B cell (primary cell): ENCODE measurements at regions not wholly inside any gene's neighbourhood (a gene's known extent, or its start where the extent isn't known, plus 50 kb on each side); places are given as distances from the start of the nearest gene placed in this dataset.

Experiments used
- EZH2 ChIP-seq: IDR thresholded peaks from 2 replicates; pipeline ENCODE4 v1.6.1; 2012; ENCODE audit warnings: borderline replicate concordance, low read depth, mild to moderate bottlenecking, moderate library complexity, low read length; ENCODE audit not compliant: insufficient read depth, poor library complexity, severe bottlenecking
- TF ChIP-seq, protein P1 (sequence below): fragments of 200-600 bp; IDR thresholded peaks from one replicate; pipeline ENCODE4 v1.8.0; 2022; ENCODE audit warnings: antibody characterized with exemption, mild to moderate bottlenecking

DNA sequence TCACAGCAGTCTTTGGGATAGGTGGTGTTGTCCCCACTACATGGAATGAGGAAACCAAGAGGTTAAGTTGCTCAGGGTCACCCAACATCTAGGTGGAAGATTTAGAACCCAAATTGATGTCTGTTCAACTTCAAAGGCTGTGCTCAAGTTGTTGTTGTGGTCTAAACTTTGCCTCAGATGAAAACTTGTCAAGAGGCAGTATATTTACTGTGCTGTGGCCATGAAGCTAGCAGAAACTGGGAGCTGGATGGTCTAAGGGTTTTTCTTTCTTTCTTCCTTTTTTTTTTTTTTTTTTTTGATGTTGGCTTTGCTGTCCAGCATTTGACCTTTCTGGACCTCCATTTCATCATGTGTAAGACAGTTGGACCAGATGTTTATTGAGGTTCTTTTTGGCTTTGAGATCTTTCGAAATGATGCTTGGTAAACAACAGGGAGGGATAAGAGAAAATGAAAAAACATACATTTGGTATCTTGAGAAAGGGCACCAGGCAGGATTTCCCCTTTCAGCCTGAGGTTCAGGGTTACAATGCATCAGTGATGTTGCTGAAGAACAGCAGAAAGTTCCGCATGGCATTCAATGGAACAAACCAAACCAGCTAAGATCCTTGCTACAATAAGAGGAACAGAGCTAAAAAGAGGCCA lies 166.2 kb upstream of the RPS6KA3 start:
- TF ChIP-seq EZH2 = no peak
- TF ChIP-seq, protein P1, sequence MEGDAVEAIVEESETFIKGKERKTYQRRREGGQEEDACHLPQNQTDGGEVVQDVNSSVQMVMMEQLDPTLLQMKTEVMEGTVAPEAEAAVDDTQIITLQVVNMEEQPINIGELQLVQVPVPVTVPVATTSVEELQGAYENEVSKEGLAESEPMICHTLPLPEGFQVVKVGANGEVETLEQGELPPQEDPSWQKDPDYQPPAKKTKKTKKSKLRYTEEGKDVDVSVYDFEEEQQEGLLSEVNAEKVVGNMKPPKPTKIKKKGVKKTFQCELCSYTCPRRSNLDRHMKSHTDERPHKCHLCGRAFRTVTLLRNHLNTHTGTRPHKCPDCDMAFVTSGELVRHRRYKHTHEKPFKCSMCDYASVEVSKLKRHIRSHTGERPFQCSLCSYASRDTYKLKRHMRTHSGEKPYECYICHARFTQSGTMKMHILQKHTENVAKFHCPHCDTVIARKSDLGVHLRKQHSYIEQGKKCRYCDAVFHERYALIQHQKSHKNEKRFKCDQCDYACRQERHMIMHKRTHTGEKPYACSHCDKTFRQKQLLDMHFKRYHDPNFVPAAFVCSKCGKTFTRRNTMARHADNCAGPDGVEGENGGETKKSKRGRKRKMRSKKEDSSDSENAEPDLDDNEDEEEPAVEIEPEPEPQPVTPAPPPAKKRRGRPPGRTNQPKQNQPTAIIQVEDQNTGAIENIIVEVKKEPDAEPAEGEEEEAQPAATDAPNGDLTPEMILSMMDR = no peak
